Neural cell (in vitro differentiated cells): ENCODE measurements at regions not wholly inside any gene's neighbourhood (a gene's known extent, or its start where the extent isn't known, plus 50 kb on each side); places are given as distances from the start of the nearest gene placed in this dataset.

Source experiments
- H2AFZ ChIP-seq: fragments of 200-600, 300-800 bp; sonication (generic), shearing (Covaris generic); 2 replicates; pipeline ENCODE4 v1.6.0; 2014; ENCODE audit warnings: low read depth, mild to moderate bottlenecking, antibody characterized with exemption, low read length, moderate library complexity
- H3F3A ChIP-seq: fragments of 200-600 bp; shearing (Covaris generic); 2 replicates; pipeline ENCODE4 v1.6.1; 2016; ENCODE audit warnings: mild to moderate bottlenecking, moderate library complexity, mixed read lengths, antibody characterized with exemption, low read length; ENCODE audit not compliant: insufficient read depth, poor library complexity, severe bottlenecking
- H3K27ac ChIP-seq: fragments of 200-600, 300-800 bp; sonication (generic), shearing (Covaris generic); 2 replicates; pipeline ENCODE4 v1.5.1; 2014; ENCODE audit warnings: mild to moderate bottlenecking, low read length, moderate library complexity
- H3K27me3 ChIP-seq: fragments of 300-800, 200-600 bp; sonication (generic), shearing (Covaris generic); 2 replicates; pipeline ENCODE4 v1.6.0; 2014; ENCODE audit warnings: mild to moderate bottlenecking, low read depth, low read length, moderate library complexity; ENCODE audit not compliant: insufficient read depth
- H3K36me3 ChIP-seq: fragments of 300-800, 200-600 bp; sonication (generic), shearing (Covaris generic); 2 replicates; pipeline ENCODE4 v1.5.1; 2014; ENCODE audit warnings: mild to moderate bottlenecking, antibody characterized with exemption, low read length, moderate library complexity; ENCODE audit not compliant: insufficient read depth
- H3K4me2 ChIP-seq: fragments of 300-800, 200-600 bp; sonication (generic), shearing (Covaris generic); 2 replicates; pipeline ENCODE4 v1.6.0; 2014; ENCODE audit warnings: mild to moderate bottlenecking, low read length
- H3K4me3 ChIP-seq: fragments of 300-800, 200-600 bp; sonication (generic), shearing (Covaris generic); 2 replicates; pipeline ENCODE4 v1.5.1; 2014; ENCODE audit warnings: mild to moderate bottlenecking, low read length, moderate library complexity
- H3K79me2 ChIP-seq: fragments of 200-600 bp; shearing (Covaris generic); replicated peaks from 2 replicates; pipeline ENCODE4 v1.6.0; 2014; ENCODE audit warnings: mild to moderate bottlenecking, low read length, moderate library complexity; ENCODE audit not compliant: insufficient read depth
- H3K9ac ChIP-seq: fragments of 300-800, 200-600 bp; sonication (generic), shearing (Covaris generic); 2 replicates; pipeline ENCODE4 v1.6.1; 2016; ENCODE audit warnings: mild to moderate bottlenecking, low read length, mixed read lengths
- H3K9me2 ChIP-seq: fragments of 200-600 bp; shearing (Covaris generic); 2 replicates; pipeline ENCODE4 v1.6.1; 2016; ENCODE audit warnings: mild to moderate bottlenecking, low read length, mixed read lengths; ENCODE audit not compliant: insufficient read depth
- H3K9me3 ChIP-seq: fragments of 200-600, 300-800 bp; sonication (generic), shearing (Covaris generic); 2 replicates; pipeline ENCODE4 v1.6.1; 2016; ENCODE audit warnings: mild to moderate bottlenecking, mixed run types, low read length, moderate library complexity, mixed read lengths
- H4K20me1 ChIP-seq: fragments of 200-600 bp; shearing (Covaris generic); 2 replicates; pipeline ENCODE4 v1.6.1; 2016; ENCODE audit warnings: mild to moderate bottlenecking, mixed run types; ENCODE audit not compliant: insufficient read depth
- EP300 ChIP-seq: fragments of 450-650 bp; conservative IDR thresholded peaks from 2 replicates; pipeline ENCODE4 v1.6.1; 2014; ENCODE audit warnings: antibody characterized with exemption, mild to moderate bottlenecking, moderate library complexity; ENCODE audit not compliant: poor library complexity, severe bottlenecking
- EZH2 ChIP-seq: fragments of 200-600, 300-800 bp; shearing (Covaris generic), sonication (generic); IDR thresholded peaks from 2 replicates; pipeline ENCODE4 v1.6.1; 2014; ENCODE audit warnings: antibody characterized with exemption, low read length, borderline replicate concordance, mild to moderate bottlenecking; ENCODE audit not compliant: insufficient read depth, poor library complexity, severe bottlenecking
- MXI1 ChIP-seq: fragments of 450-650 bp; conservative IDR thresholded peaks from 2 replicates; pipeline ENCODE4 v1.6.1; 2014; ENCODE audit warnings: antibody characterized with exemption, mild to moderate bottlenecking; ENCODE audit not compliant: poor library complexity, severe bottlenecking
- POLR2AphosphoS5 ChIP-seq: IDR thresholded peaks from 2 replicates; pipeline ENCODE4 v1.6.1; 2012
- RAD21 ChIP-seq: fragments of 450-650 bp; conservative IDR thresholded peaks from 2 replicates; pipeline ENCODE4 v1.6.1; 2014; ENCODE audit warnings: antibody characterized with exemption, mild to moderate bottlenecking, moderate library complexity
- SMC3 ChIP-seq: fragments of 450-650 bp; conservative IDR thresholded peaks from 2 replicates; pipeline ENCODE4 v1.6.1; 2014; ENCODE audit warnings: antibody characterized with exemption, mild to moderate bottlenecking, moderate library complexity; ENCODE audit not compliant: poor library complexity
- TAF1 ChIP-seq: IDR thresholded peaks from 2 replicates; pipeline ENCODE4 v1.6.1; 2012; ENCODE audit warnings: low read depth
- TF ChIP-seq, protein P1 (sequence below): fragments of 450-650 bp; IDR thresholded peaks from 2 replicates; pipeline ENCODE4 v1.5.1; 2014; ENCODE audit warnings: antibody characterized with exemption, mild to moderate bottlenecking, moderate library complexity; ENCODE audit not compliant: poor library complexity, severe bottlenecking
- TF ChIP-seq, protein P2 (sequence below): IDR thresholded peaks from 2 replicates; pipeline ENCODE4 v1.6.1; 2012; ENCODE audit warnings: borderline replicate concordance

DNA sequence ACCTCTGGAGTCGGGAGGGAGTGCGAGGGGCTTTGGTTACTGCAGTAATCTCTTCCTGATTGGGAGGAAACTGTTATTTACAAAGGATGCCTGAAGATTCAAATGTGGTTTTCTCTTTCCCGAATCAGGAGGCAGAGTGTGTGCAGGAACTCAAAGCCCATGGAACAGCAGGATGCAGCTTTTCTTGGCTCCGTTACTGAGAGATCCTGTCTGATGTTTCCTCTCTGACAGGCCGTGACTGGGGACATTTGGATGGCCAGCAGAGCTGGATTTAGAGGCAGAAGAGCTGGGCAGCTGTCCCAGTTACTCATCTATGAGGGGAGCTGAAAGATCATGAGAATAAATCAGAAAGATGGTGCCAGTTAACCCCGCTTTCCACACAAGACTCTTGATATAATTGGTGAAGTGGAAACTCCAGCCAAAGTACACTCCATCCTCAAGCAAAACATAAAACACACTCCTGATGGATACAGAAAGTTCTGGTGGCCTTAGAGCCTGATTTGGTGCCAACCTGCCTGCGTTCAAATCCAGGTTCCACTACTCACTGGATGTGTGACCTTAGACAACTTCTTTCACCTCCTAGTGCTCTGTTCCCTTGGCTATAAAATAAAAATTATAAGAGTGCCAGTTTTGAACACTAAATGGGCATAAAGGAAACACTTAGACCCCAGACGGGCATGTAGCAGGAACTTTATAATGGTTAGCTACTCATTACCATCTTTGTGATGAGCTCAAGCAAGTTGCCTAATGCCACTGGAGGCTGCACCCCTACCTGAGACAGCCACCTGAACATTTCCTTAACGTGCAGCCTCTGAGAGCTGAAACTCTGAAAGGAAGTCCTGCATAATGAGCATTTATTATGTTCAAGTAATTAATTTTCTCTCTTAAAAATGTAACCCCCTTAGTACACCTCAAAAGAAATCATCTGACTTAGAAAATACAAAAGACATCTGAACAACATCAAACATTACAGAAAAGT, 349.0 kb upstream of the GATB start:
- no peak overlapping the region for H2AFZ ChIP-seq
- no peaks in the 10 kb centered on the region for H3K36me3 ChIP-seq
- no peaks in the 10 kb centered on the region for H3K79me2 ChIP-seq
- H3K9ac ChIP-seq = no peak overlapping the region
- H3F3A ChIP-seq = no peaks in the 10 kb centered on the region
- H3K27me3 ChIP-seq = no peaks in the 10 kb centered on the region
- H3K9me3 ChIP-seq = no peaks in the 10 kb centered on the region
- H3K4me3 ChIP-seq = no peak overlapping the region
- H3K27ac ChIP-seq = no peak overlapping the region
- no peak overlapping the region for H3K4me2 ChIP-seq
- no peak for TF ChIP-seq EP300
- no peak for TF ChIP-seq TAF1
- TF ChIP-seq, protein P1, sequence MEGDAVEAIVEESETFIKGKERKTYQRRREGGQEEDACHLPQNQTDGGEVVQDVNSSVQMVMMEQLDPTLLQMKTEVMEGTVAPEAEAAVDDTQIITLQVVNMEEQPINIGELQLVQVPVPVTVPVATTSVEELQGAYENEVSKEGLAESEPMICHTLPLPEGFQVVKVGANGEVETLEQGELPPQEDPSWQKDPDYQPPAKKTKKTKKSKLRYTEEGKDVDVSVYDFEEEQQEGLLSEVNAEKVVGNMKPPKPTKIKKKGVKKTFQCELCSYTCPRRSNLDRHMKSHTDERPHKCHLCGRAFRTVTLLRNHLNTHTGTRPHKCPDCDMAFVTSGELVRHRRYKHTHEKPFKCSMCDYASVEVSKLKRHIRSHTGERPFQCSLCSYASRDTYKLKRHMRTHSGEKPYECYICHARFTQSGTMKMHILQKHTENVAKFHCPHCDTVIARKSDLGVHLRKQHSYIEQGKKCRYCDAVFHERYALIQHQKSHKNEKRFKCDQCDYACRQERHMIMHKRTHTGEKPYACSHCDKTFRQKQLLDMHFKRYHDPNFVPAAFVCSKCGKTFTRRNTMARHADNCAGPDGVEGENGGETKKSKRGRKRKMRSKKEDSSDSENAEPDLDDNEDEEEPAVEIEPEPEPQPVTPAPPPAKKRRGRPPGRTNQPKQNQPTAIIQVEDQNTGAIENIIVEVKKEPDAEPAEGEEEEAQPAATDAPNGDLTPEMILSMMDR = no peak
- TF ChIP-seq SMC3 = no peak
- no peak for TF ChIP-seq RAD21
- TF ChIP-seq EZH2 = no peak
- no peak for TF ChIP-seq MXI1
- TF ChIP-seq, protein P2, sequence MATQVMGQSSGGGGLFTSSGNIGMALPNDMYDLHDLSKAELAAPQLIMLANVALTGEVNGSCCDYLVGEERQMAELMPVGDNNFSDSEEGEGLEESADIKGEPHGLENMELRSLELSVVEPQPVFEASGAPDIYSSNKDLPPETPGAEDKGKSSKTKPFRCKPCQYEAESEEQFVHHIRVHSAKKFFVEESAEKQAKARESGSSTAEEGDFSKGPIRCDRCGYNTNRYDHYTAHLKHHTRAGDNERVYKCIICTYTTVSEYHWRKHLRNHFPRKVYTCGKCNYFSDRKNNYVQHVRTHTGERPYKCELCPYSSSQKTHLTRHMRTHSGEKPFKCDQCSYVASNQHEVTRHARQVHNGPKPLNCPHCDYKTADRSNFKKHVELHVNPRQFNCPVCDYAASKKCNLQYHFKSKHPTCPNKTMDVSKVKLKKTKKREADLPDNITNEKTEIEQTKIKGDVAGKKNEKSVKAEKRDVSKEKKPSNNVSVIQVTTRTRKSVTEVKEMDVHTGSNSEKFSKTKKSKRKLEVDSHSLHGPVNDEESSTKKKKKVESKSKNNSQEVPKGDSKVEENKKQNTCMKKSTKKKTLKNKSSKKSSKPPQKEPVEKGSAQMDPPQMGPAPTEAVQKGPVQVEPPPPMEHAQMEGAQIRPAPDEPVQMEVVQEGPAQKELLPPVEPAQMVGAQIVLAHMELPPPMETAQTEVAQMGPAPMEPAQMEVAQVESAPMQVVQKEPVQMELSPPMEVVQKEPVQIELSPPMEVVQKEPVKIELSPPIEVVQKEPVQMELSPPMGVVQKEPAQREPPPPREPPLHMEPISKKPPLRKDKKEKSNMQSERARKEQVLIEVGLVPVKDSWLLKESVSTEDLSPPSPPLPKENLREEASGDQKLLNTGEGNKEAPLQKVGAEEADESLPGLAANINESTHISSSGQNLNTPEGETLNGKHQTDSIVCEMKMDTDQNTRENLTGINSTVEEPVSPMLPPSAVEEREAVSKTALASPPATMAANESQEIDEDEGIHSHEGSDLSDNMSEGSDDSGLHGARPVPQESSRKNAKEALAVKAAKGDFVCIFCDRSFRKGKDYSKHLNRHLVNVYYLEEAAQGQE = no peak
- TF ChIP-seq POLR2AphosphoS5 = no peak
- no peaks in the 10 kb centered on the region for H3K9me2 ChIP-seq
- H4K20me1 ChIP-seq = no peaks in the 10 kb centered on the region

DNA sequence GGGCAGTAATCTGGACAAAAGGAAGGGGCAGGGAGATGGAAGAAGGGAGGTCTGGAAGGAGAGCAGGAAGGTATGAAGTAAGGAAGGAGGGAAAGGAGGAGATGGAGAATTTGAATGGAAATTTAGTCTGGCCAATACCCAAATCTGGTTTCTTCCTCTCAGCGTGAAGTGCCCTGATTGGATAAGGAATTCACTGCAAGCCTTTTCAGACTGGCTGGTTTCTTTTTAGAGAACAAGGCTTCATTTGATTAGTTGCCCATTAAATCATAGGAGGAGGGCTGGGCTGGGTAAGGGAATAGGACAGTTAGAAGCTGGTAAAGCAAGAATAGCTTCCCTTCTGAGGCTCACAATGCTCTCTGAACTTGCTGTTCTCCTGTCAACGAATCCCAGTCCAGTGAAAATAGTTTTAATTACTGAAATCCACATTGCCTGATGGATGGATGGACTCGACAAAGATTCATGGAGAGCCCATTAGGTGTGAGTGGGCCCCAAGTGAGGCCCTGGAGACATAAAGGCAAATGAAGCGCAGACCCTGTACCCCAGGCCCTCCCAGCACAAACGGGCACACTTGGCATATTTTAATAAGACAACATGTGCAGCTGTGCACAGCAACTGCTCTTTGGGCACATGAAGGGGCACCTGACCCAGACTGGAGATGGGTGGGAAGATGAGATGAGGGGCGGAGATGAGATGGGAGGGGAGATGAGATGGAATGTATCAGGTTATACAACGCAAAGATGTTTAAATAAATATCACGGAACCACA, 347.1 kb upstream of the GATB start:
- Histone ChIP-seq H3K9ac (no peak overlapping the region), H3F3A (no peaks in the 10 kb centered on the region), H2AFZ (no peak overlapping the region), H3K9me2 (no peaks in the 10 kb centered on the region), H3K79me2 (no peaks in the 10 kb centered on the region), H3K36me3 (no peaks in the 10 kb centered on the region), H3K4me3 (no peak overlapping the region), H3K27me3 (no peaks in the 10 kb centered on the region), H4K20me1 (no peaks in the 10 kb centered on the region), H3K9me3 (no peaks in the 10 kb centered on the region), H3K27ac (no peak overlapping the region), H3K4me2 (no peak overlapping the region)
- no peak for TF ChIP-seq RAD21
- TF ChIP-seq, protein P2 = no peak
- no peak for TF ChIP-seq POLR2AphosphoS5
- TF ChIP-seq, protein P1 = no peak
- no peak for TF ChIP-seq EZH2
- TF ChIP-seq TAF1 = no peak
- no peak for TF ChIP-seq MXI1
- TF ChIP-seq SMC3 = no peak
